SK-N-SH (cell line): ENCODE measurements at regions not wholly inside any gene's neighbourhood (a gene's known extent, or its start where the extent isn't known, plus 50 kb on each side); places are given as distances from the start of the nearest gene placed in this dataset.

ENCODE experiments used
- CTCF ChIA-PET: fragments of 300-600, 350-600 bp; formaldehyde crosslinking; extraction: SDS; loops from one replicate; lab custom pipeline; 2021; lab: Yijun Ruan, JAX
- POLR2A ChIA-PET: fragments of 350-600 bp; sonication (Branson Sonifier 250); formaldehyde crosslinking; extraction: SDS; loops from one replicate; lab custom pipeline; 2020; ENCODE audit warnings: antibody characterized with exemption, inconsistent platforms; lab: Yijun Ruan, JAX
- DNase-seq: peaks from one replicate; pipeline ENCODE4 v3.0.0; 2012
- H2AFZ ChIP-seq: fragments of 200-600 bp; sonication (generic); 2 replicates; pipeline ENCODE4 v1.8.1; 2016; ENCODE audit warnings: antibody characterized with exemption, mild to moderate bottlenecking, low read depth
- H3F3A ChIP-seq: fragments of 200-600 bp; sonication (generic); replicated peaks from 2 replicates; pipeline ENCODE3; 2016; ENCODE audit warnings: antibody characterized with exemption, mild to moderate bottlenecking; ENCODE audit not compliant: insufficient read depth
- H3K27ac ChIP-seq, 2 experiments: fragments of 200-500 bp in 1 of 2; fragments of 200-600 bp in 1 of 2; sonication (Bioruptor generic) in 1 of 2; sonication (generic), shearing (Covaris generic) in 1 of 2; 2 replicates each; pipeline versions ENCODE4 v1.5.1 to v1.6.1; 2014 to 2016; ENCODE audit warnings: low read depth in 2 of 2, inconsistent platforms in 1 of 2, low read length in 1 of 2, mild to moderate bottlenecking in 1 of 2, mixed read lengths in 1 of 2
- H3K27me3 ChIP-seq: fragments of 200-600 bp; sonication (generic), shearing (Covaris generic); 2 replicates; pipeline ENCODE4 v1.6.1; 2016; ENCODE audit warnings: mixed run types; ENCODE audit not compliant: insufficient read depth
- H3K36me3 ChIP-seq, 2 experiments: fragments of 200-500 bp in 1 of 2; fragments of 200-600 bp in 1 of 2; sonication (Bioruptor generic) in 1 of 2; sonication (generic) in 1 of 2; replicated peaks in 1 of 2; 2 replicates each; pipeline versions ENCODE3 to v1.5.1; 2014 to 2016; ENCODE audit warnings: low read length in 1 of 2, mild to moderate bottlenecking in 1 of 2; ENCODE audit not compliant: insufficient read depth in 2 of 2, control insufficient read depth in 1 of 2
- H3K4me1 ChIP-seq, 2 experiments: fragments of 200-500 bp in 1 of 2; fragments of 200-600 bp in 1 of 2; sonication (Bioruptor generic) in 1 of 2; sonication (generic), shearing (Covaris generic) in 1 of 2; 2 replicates each; pipeline versions ENCODE4 v1.5.1 to v1.6.1; 2014 to 2016; ENCODE audit warnings: low read depth in 1 of 2, low read length in 1 of 2, mixed run types in 1 of 2; ENCODE audit not compliant: insufficient read depth in 2 of 2, control insufficient read depth in 1 of 2
- H3K4me2 ChIP-seq: fragments of 200-600 bp; sonication (generic), shearing (Covaris generic); 2 replicates; pipeline ENCODE4 v1.6.1; 2017; ENCODE audit warnings: mixed run types
- H3K4me3 ChIP-seq, 2 experiments: fragments of 200-500 bp in 1 of 2; fragments of 200-600 bp in 1 of 2; sonication (Bioruptor generic) in 1 of 2; sonication (generic), shearing (Covaris generic) in 1 of 2; 2 replicates each; pipeline versions ENCODE4 v1.5.1 to v1.8.1; 2014 to 2016; ENCODE audit warnings: low read depth in 2 of 2, inconsistent platforms in 1 of 2, low read length in 1 of 2, mild to moderate bottlenecking in 1 of 2, mixed read lengths in 1 of 2, moderate library complexity in 1 of 2
- H3K79me2 ChIP-seq: fragments of 200-600 bp; sonication (generic); 2 replicates; pipeline ENCODE4 v1.8.1; 2017; ENCODE audit warnings: mild to moderate bottlenecking; ENCODE audit not compliant: insufficient read depth
- H3K9ac ChIP-seq: fragments of 200-600 bp; sonication (generic); 2 replicates; pipeline ENCODE4 v1.6.1; 2017; ENCODE audit warnings: mixed run types
- H3K9me2 ChIP-seq: fragments of 200-600 bp; sonication (generic); 2 replicates; pipeline ENCODE4 v1.6.1; 2017; ENCODE audit warnings: mixed run types
- H3K9me3 ChIP-seq: fragments of 200-600 bp; sonication (generic); 2 replicates; pipeline ENCODE4 v1.6.1; 2017; ENCODE audit warnings: mixed run types, mild to moderate bottlenecking, moderate library complexity
- H4K20me1 ChIP-seq: fragments of 200-600 bp; sonication (generic); 2 replicates; pipeline ENCODE4 v1.6.1; 2017; ENCODE audit warnings: mild to moderate bottlenecking, mixed run types; ENCODE audit not compliant: insufficient read depth
- CHD2 ChIP-seq: fragments of 150-350 bp; IDR thresholded peaks from 2 replicates; pipeline ENCODE4 v1.6.1; 2018; ENCODE audit warnings: low read length; ENCODE audit not compliant: partially characterized antibody
- CTCF ChIP-seq: fragments of 200-600 bp; sonication (generic); IDR thresholded peaks from 2 replicates; pipeline ENCODE4 v1.6.1; 2017; ENCODE audit warnings: antibody characterized with exemption, mild to moderate bottlenecking, moderate library complexity
- ELF1 ChIP-seq: IDR thresholded peaks from 2 replicates; pipeline ENCODE4 v1.4.0; 2012
- EP300 ChIP-seq, 2 experiments: IDR thresholded peaks; 2 replicates each; pipeline versions ENCODE4 v1.4.0 to v1.6.1; 2012; ENCODE audit warnings: borderline replicate concordance in 1 of 2, low read depth in 1 of 2, low read length in 1 of 2
- FOXM1 ChIP-seq: IDR thresholded peaks from 2 replicates; pipeline ENCODE4 v1.4.0; 2012; ENCODE audit warnings: low read depth, mild to moderate bottlenecking
- GATA2 ChIP-seq: sonication (generic); formaldehyde crosslinking; IDR thresholded peaks from 2 replicates; pipeline ENCODE4 v1.5.0; 2020; ENCODE audit warnings: mild to moderate bottlenecking, missing genetic modification reagents
- IRF3 ChIP-seq: fragments of 150-350 bp; IDR thresholded peaks from 2 replicates; pipeline ENCODE4 v1.6.1; 2016; ENCODE audit warnings: mild to moderate bottlenecking, low read depth, low read length
- MEF2A ChIP-seq: IDR thresholded peaks from 2 replicates; pipeline ENCODE4 v1.4.0; 2012; ENCODE audit warnings: low read depth, borderline replicate concordance
- NFIC ChIP-seq: IDR thresholded peaks from 2 replicates; pipeline ENCODE4 v1.4.0; 2012; ENCODE audit warnings: borderline replicate concordance
- POLR2AphosphoS5 ChIP-seq: IDR thresholded peaks from 2 replicates; pipeline ENCODE4 v1.6.1; 2012; ENCODE audit warnings: low read depth, low read length
- RAD21 ChIP-seq: IDR thresholded peaks from 2 replicates; pipeline ENCODE4 v1.6.1; 2012; ENCODE audit warnings: mild to moderate bottlenecking, low read length
- RCOR1 ChIP-seq: fragments of 150-350 bp; IDR thresholded peaks from 2 replicates; pipeline ENCODE4 v1.6.1; 2017; ENCODE audit warnings: antibody characterized with exemption, low read length
- RFX5 ChIP-seq: IDR thresholded peaks from 2 replicates; pipeline ENCODE4 v1.6.1; 2012; ENCODE audit warnings: mild to moderate bottlenecking, improper control_type of control experiment, low read length
- SIN3A ChIP-seq: IDR thresholded peaks from 2 replicates; pipeline ENCODE4 v1.6.1; 2012; ENCODE audit warnings: low read depth, mild to moderate bottlenecking, low read length, moderate library complexity, borderline replicate concordance
- SMC3 ChIP-seq: IDR thresholded peaks from 2 replicates; pipeline ENCODE4 v1.6.1; 2012; ENCODE audit warnings: low read depth, low read length, improper control_type of control experiment
- TAF1 ChIP-seq: IDR thresholded peaks from 2 replicates; pipeline ENCODE4 v1.6.1; 2012; ENCODE audit warnings: low read depth, mild to moderate bottlenecking, low read length, moderate library complexity, borderline replicate concordance
- TEAD4 ChIP-seq: IDR thresholded peaks from 2 replicates; pipeline ENCODE4 v1.4.0; 2012; ENCODE audit warnings: mild to moderate bottlenecking, borderline replicate concordance; ENCODE audit not compliant: insufficient read depth
- USF1 ChIP-seq: IDR thresholded peaks from 2 replicates; pipeline ENCODE4 v1.4.0; 2012; ENCODE audit warnings: low read depth, borderline replicate concordance
- USF2 ChIP-seq: fragments of 150-350 bp; IDR thresholded peaks from 2 replicates; pipeline ENCODE4 v1.6.1; 2017; ENCODE audit warnings: antibody characterized with exemption, low read length, low read depth, borderline replicate concordance
- YY1 ChIP-seq: IDR thresholded peaks from 2 replicates; pipeline ENCODE4 v1.4.0; 2012; ENCODE audit warnings: low read depth, mild to moderate bottlenecking
- ZBTB33 ChIP-seq: IDR thresholded peaks from 2 replicates; pipeline ENCODE4 v1.4.0; 2012; ENCODE audit warnings: low read depth, borderline replicate concordance
- WGBS: methylation state at CpG from one replicate; pipeline ENCODE4 v1.1.6; 2017; ENCODE audit warnings: low lambda C conversion rate; 5-methylcytosine and 5-hydroxymethylcytosine counted together

GRCh38 chr9:32248189-32248712 is 136.2 kb upstream of the ACO1 start:
- no peak for TF ChIP-seq YY1
- no peak for TF ChIP-seq POLR2AphosphoS5
- no peak for TF ChIP-seq ELF1
- no peak for TF ChIP-seq FOXM1
- TF ChIP-seq EP300 (IDR thresholded peaks at IDR 0.05; ENCODE audit: borderline replicate concordance in 1 of 2, low read depth in 1 of 2, low read length in 1 of 2), result no peak
- TF ChIP-seq GATA2 (CRISPR knock-in tag), result no peak
- no peak for TF ChIP-seq TEAD4
- no peak for TF ChIP-seq ZBTB33
- Histone ChIP-seq H3K9me2 (no peaks in the 10 kb centered on the region), H3K4me3 (no peak overlapping the region), H2AFZ (no peak overlapping the region), H3F3A (no peaks in the 10 kb centered on the region), H3K9ac (no peak overlapping the region), H3K36me3 (no peaks in the 10 kb centered on the region), H3K4me2 (no peak overlapping the region), H4K20me1 (no peaks in the 10 kb centered on the region), H3K9me3 (no peaks in the 10 kb centered on the region), H3K79me2 (no peaks in the 10 kb centered on the region; the same call in 1 of the 2 replicates), H3K27me3 (no peaks in the 10 kb centered on the region), H3K27ac (no peak overlapping the region), H3K4me1 (no peaks in the 10 kb centered on the region; a peak in 1 of 4 replicates)
- ChIA-PET CTCF (no interaction called here), POLR2A (no interaction called here)
- 46% methylated on average over 2 of the region's 2 CpGs for WGBS
- no peak for DNase-seq

- H3K4me3 ChIP-seq, result peak overlapping the region in 1 of 2 experiments; percentile 14; a peak in 1 of 4 replicates
- H3K4me2 ChIP-seq, result no peak overlapping the region
- H3K9me2 ChIP-seq, result no peaks in the 10 kb centered on the region
- ChIA-PET CTCF (interaction anchor here (0.6 to 1.6 kb wide), 24 partner anchors 10 to 1554 kb away, joined by 3 to 9 read pairs (median 3); no protein-coding TSS in a partner anchor), POLR2A (interaction anchor here (0.7 kb wide), 1 partner anchor 116 kb away, joined by 3 read pairs; no protein-coding TSS in a partner anchor)
- no peaks in the 10 kb centered on the region for H3K27me3 ChIP-seq
- H3K9ac ChIP-seq, result no peak overlapping the region
- no peaks in the 10 kb centered on the region for H3K36me3 ChIP-seq
- 1% methylated on average over 5 of the region's 5 CpGs for WGBS
- H3K9me3 ChIP-seq, result no peaks in the 10 kb centered on the region
- H4K20me1 ChIP-seq, result no peaks in the 10 kb centered on the region
- H3K4me1 ChIP-seq, result no peaks in the 10 kb centered on the region; a peak in 1 of 4 replicates
- H3K27ac ChIP-seq, result no peak overlapping the region
- no peaks in the 10 kb centered on the region; the same call in 1 of the 2 replicates for H3K79me2 ChIP-seq
- DNase-seq, result peak; percentile 72
- no peaks in the 10 kb centered on the region for H3F3A ChIP-seq
- peak overlapping the region; percentile 57; the same call in 1 of the 2 replicates for H2AFZ ChIP-seq
- TF ChIP-seq RCOR1 (peak; percentile 94), POLR2AphosphoS5 (no peak), USF1 (no peak), USF2 (no peak), MEF2A (no peak), GATA2 (CRISPR knock-in tag) (peak; percentile 85), EP300 (IDR thresholded peaks at IDR 0.05; ENCODE audit: borderline replicate concordance in 1 of 2, low read depth in 1 of 2, low read length in 1 of 2) (peak in 1 of 2 experiments; percentile 95; a peak in 2 of 4 replicates), SMC3 (peak; percentile 80), CHD2 (peak; percentile 72), SIN3A (no peak), TEAD4 (no peak), TAF1 (no peak), RAD21 (peak; percentile 91), NFIC (0 out of 2 replicates have a peak, but pooled peaks have one; percentile 11), IRF3 (no peak), RFX5 (peak; percentile 67), CTCF (peak; percentile 80)
Measured at GRCh38 chr9:32251539-32251938, 132.9 kb upstream of the ACO1 start.
